Gastrocnemius medialis (tissue), 4 donors: ENCODE measurements at regions not wholly inside any gene's neighbourhood (a gene's known extent, or its start where the extent isn't known, plus 50 kb on each side); places are given as distances from the start of the nearest gene placed in this dataset.

Experiments used
- ATAC-seq, 2 donors: fragments of 150-250 bp; one replicate each; pipeline ENCODE4 v1.9.1; 2016
- DNase-seq, 2 donors: peaks; one replicate each; pipeline ENCODE4 v3.0.0-alpha.2; 2019
- H3K27ac ChIP-seq, 4 donors: fragments of 200-600 bp; sonication (generic); 1 replicate in 1 of 4; 2 replicates in 3 of 4; pipeline ENCODE4 v1.5.1; 2016 to 2018; ENCODE audit warnings: mild to moderate bottlenecking in 2 of 4, moderate library complexity in 1 of 4
- H3K27me3 ChIP-seq, 3 donors: fragments of 200-600 bp; sonication (generic) in 2 of 3; 1 replicate in 1 of 3; 2 replicates in 2 of 3; pipeline versions ENCODE4 v1.5.1 to v1.6.0; 2016 to 2019; ENCODE audit warnings: mild to moderate bottlenecking in 1 of 3, moderate library complexity in 1 of 3
- H3K36me3 ChIP-seq, 2 donors: fragments of 200-600 bp; sonication (generic) in 1 of 2; one replicate each; pipeline ENCODE4 v1.5.1; 2017 to 2018
- H3K4me1 ChIP-seq, 2 donors: fragments of 200-600 bp; sonication (generic) in 1 of 2; one replicate each; pipeline ENCODE4 v1.5.1; 2016 to 2017; ENCODE audit warnings: mild to moderate bottlenecking in 2 of 2
- H3K4me3 ChIP-seq, 4 donors: fragments of 200-600 bp; sonication (generic) in 3 of 4; 1 replicate in 1 of 4; 2 replicates in 3 of 4; pipeline ENCODE4 v1.5.1; 2016 to 2019; ENCODE audit warnings: mild to moderate bottlenecking in 2 of 4
- H3K9me3 ChIP-seq, 3 donors: fragments of 200-600 bp; sonication (generic) in 2 of 3; 1 replicate in 1 of 3; 2 replicates in 2 of 3; pipeline ENCODE4 v1.5.1; 2016 to 2019
- CTCF ChIP-seq, 5 experiments: fragments of 450-650 bp in 3 of 5; fragments of 200-600 bp in 2 of 5; sonication (generic) in 2 of 5; IDR thresholded peaks in 4 of 5; conservative IDR thresholded peaks in 1 of 5; 1 replicate in 4 of 5; 2 replicates in 1 of 5; pipeline ENCODE4 v1.5.1; 2016 to 2019; ENCODE audit warnings: antibody characterized with exemption in 5 of 5, mild to moderate bottlenecking in 3 of 5, moderate library complexity in 3 of 5
- POLR2A ChIP-seq, 2 donors: fragments of 450-650 bp; IDR thresholded peaks; one replicate each; pipeline ENCODE4 v1.6.1; 2017; ENCODE audit warnings: antibody characterized with exemption in 2 of 2, mild to moderate bottlenecking in 2 of 2, moderate library complexity in 2 of 2
- in situ Hi-C, 4 donors: fragments of 200-750 bp; cut with MboI; loops; one replicate each; pipeline versions ENCODE4 v1.15.0 to v1.8.0; 2017; ENCODE audit warnings: low sequenced_read_pairs in 4 of 4
- intact Hi-C: fragments of 100-400 bp; cut with DNase I; formaldehyde crosslinking; loops from one replicate; pipeline ENCODE4 v1.15.1; 2023; ENCODE audit warnings: low total_unique reads

DNA sequence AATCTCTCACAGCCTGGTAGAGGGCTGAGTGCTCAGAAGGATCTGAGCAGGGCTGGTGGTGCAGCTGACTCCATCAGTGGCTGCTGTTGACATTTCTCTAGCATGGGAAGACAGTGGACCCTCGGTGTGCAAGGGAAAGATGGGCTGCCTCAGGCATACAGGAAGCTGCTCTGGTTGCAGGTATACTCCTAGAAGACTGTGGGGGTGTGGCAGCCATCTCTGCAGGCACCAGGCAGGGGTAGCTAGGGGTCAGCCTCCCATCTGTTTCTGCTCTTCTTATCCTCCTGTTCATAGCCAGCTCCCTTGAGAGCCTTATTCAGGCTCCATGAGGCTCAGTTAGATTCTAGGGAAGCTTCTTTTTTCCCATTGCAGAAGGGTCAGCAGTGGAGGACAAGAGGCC, 475.5 kb downstream of the TSHZ3 start:
- Histone ChIP-seq H3K4me3 (no peak overlapping the region), H3K4me1 (no peaks in the 10 kb centered on the region), H3K9me3 (no peaks in the 10 kb centered on the region), H3K36me3 (no peaks in the 10 kb centered on the region), H3K27me3 (no peaks in the 10 kb centered on the region), H3K27ac (no peak overlapping the region)
- ATAC-seq (no peak), DNase-seq (no peak)
- no peak for TF ChIP-seq CTCF (IDR thresholded peaks at IDR 0.05 in 4 of 5, conservative IDR thresholded peaks at IDR 0.05 in 1 of 5)
- TF ChIP-seq POLR2A (IDR thresholded peaks at IDR 0.05), result no peak
- in situ Hi-C loops (no loop called here), intact Hi-C loops (no loop called here)

- intact Hi-C loops (no loop called here), in situ Hi-C loops (no loop called here)
- no peak overlapping the region for H3K27ac ChIP-seq
- H3K9me3 ChIP-seq, result no peaks in the 10 kb centered on the region
- H3K36me3 ChIP-seq, result no peaks in the 10 kb centered on the region
- ATAC-seq (no peak), DNase-seq (no peak)
- H3K4me3 ChIP-seq, result no peak overlapping the region
- TF ChIP-seq CTCF (IDR thresholded peaks at IDR 0.05 in 4 of 5, conservative IDR thresholded peaks at IDR 0.05 in 1 of 5) (no peak), POLR2A (IDR thresholded peaks at IDR 0.05) (no peak)
- H3K4me1 ChIP-seq, result no peaks in the 10 kb centered on the region
- H3K27me3 ChIP-seq, result no peaks in the 10 kb centered on the region
Measured at GRCh38 chr19:30873003-30873402, 476.2 kb downstream of the TSHZ3 start.

GRCh38 chr19:30871979-30872378, 477.3 kb downstream of the TSHZ3 start:
- intact Hi-C loops (no loop called here), in situ Hi-C loops (no loop called here)
- no peak overlapping the region for H3K4me3 ChIP-seq
- H3K36me3 ChIP-seq, result no peaks in the 10 kb centered on the region
- no peak for ATAC-seq
- H3K4me1 ChIP-seq, result no peaks in the 10 kb centered on the region
- no peaks in the 10 kb centered on the region for H3K27me3 ChIP-seq
- no peaks in the 10 kb centered on the region for H3K9me3 ChIP-seq
- no peak for TF ChIP-seq POLR2A (IDR thresholded peaks at IDR 0.05)
- no peak for TF ChIP-seq CTCF (IDR thresholded peaks at IDR 0.05 in 4 of 5, conservative IDR thresholded peaks at IDR 0.05 in 1 of 5)
- DNase-seq, result no peak
- no peak overlapping the region for H3K27ac ChIP-seq

DNA sequence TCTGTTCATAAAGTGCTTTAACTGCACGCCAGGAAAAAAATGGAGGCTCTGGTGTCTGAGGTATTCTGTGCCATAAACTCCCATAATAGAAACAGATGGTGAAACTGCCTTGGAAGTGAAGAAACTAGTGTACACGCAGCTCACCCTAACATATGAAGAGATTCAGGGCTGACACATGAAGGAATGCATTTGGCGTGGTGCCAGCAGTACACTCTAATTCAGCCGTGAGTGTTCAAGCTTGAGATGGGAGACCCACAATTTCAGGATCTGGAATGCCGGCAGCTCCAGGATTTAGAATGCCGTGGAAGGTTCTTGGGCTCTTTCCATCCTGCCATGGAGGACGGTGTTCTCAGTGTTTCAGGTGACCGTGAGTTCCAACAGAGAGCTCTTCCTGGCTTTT, 478.4 kb downstream of the TSHZ3 start:
- no peak overlapping the region for H3K27ac ChIP-seq

More for the DNA sequence above, 478.4 kb downstream of the TSHZ3 start:
- in situ Hi-C loops, result no loop called here
- no peak overlapping the region for H3K4me3 ChIP-seq
- H3K9me3 ChIP-seq, result no peaks in the 10 kb centered on the region
- DNase-seq, result no peak
- H3K4me1 ChIP-seq, result no peaks in the 10 kb centered on the region
- no peak for ATAC-seq
- H3K27me3 ChIP-seq, result no peaks in the 10 kb centered on the region
- intact Hi-C loops, result no loop called here
- H3K36me3 ChIP-seq, result no peaks in the 10 kb centered on the region
- TF ChIP-seq POLR2A (IDR thresholded peaks at IDR 0.05) (no peak), CTCF (IDR thresholded peaks at IDR 0.05 in 4 of 5, conservative IDR thresholded peaks at IDR 0.05 in 1 of 5) (no peak)
